HUDEP-2 (cell line): ENCODE measurements at regions not wholly inside any gene's neighbourhood (a gene's known extent, or its start where the extent isn't known, plus 50 kb on each side); places are given as distances from the start of the nearest gene placed in this dataset.

ENCODE experiments used
- DNase-seq, 76 experiments: peaks; one replicate each; lab custom pipeline; 2025; ENCODE audit not compliant: unreplicated experiment in 76 of 76; lab: John Stamatoyannopoulos, UW

- no peak for DNase-seq
Measured at GRCh38 chr6:48318670-48319069, 207.7 kb upstream of the PTCHD4 start.

GRCh38 chr6:48315915-48316314 lies 204.9 kb upstream of the PTCHD4 start:
- DNase-seq = no peak

- DNase-seq = no peak
Measured at GRCh38 chr6:48315051-48315719, 204.2 kb upstream of the PTCHD4 start.

GRCh38 chr6:48311301-48311700 lies 200.3 kb upstream of the PTCHD4 start:
- DNase-seq = no peak

- no peak for DNase-seq
Measured at GRCh38 chr6:48307573-48307972, 196.6 kb upstream of the PTCHD4 start.

GRCh38 chr6:48290595-48290994 lies 179.6 kb upstream of the PTCHD4 start:
- DNase-seq = no peak

GRCh38 chr6:48289841-48290240 lies 178.8 kb upstream of the PTCHD4 start:
- DNase-seq = no peak

GRCh38 chr6:48281217-48281616 lies 170.2 kb upstream of the PTCHD4 start:
- DNase-seq = no peak

GRCh38 chr6:48280035-48280620 lies 169.1 kb upstream of the PTCHD4 start:
- no peak for DNase-seq

- no peak for DNase-seq
Measured at GRCh38 chr6:48278261-48278660, 167.3 kb upstream of the PTCHD4 start.

- DNase-seq = no peak
Measured at GRCh38 chr6:48272518-48272917, 161.5 kb upstream of the PTCHD4 start.

- DNase-seq = no peak
Measured at GRCh38 chr6:48255094-48255493, 144.1 kb upstream of the PTCHD4 start.

- DNase-seq = no peak
Measured at GRCh38 chr6:48249071-48249470, 138.1 kb upstream of the PTCHD4 start.

GRCh38 chr6:48243071-48243470 lies 132.1 kb upstream of the PTCHD4 start:
- no peak for DNase-seq

- no peak for DNase-seq
Measured at GRCh38 chr6:48240287-48240686, 129.3 kb upstream of the PTCHD4 start.

- no peak for DNase-seq
Measured at GRCh38 chr6:48236375-48236774, 125.4 kb upstream of the PTCHD4 start.

GRCh38 chr6:48233063-48233462 lies 122.1 kb upstream of the PTCHD4 start:
- DNase-seq = no peak

GRCh38 chr6:48229841-48230240 lies 118.8 kb upstream of the PTCHD4 start:
- DNase-seq = no peak

- no peak for DNase-seq
Measured at GRCh38 chr6:48222241-48222640, 111.2 kb upstream of the PTCHD4 start.

GRCh38 chr6:48213076-48213788 lies 102.2 kb upstream of the PTCHD4 start:
- DNase-seq = no peak

GRCh38 chr6:48212501-48212900 lies 101.5 kb upstream of the PTCHD4 start:
- no peak for DNase-seq

- no peak for DNase-seq
Measured at GRCh38 chr6:48206091-48206490, 95.1 kb upstream of the PTCHD4 start.
